Activated CD4-positive, alpha-beta T cell treated with anti-CD3 and anti-CD28 coated beads, Interleukin-2, Interleukin-4, amounts not matched to agents 100 ng/mL and 50 ng/mL, durations not matched to agents 16 hours and 8 hours (primary cell): ENCODE measurements at regions not wholly inside any gene's neighbourhood (a gene's known extent, or its start where the extent isn't known, plus 50 kb on each side); places are given as distances from the start of the nearest gene placed in this dataset.
A peak's percentile ranks its signal among the peaks of the same experiment; 100 is the strongest.

ENCODE experiments used
- DNase-seq: peaks from one replicate; pipeline ENCODE4 v3.0.0-alpha.2; 2020; ENCODE audit warnings: low spot score

DNA sequence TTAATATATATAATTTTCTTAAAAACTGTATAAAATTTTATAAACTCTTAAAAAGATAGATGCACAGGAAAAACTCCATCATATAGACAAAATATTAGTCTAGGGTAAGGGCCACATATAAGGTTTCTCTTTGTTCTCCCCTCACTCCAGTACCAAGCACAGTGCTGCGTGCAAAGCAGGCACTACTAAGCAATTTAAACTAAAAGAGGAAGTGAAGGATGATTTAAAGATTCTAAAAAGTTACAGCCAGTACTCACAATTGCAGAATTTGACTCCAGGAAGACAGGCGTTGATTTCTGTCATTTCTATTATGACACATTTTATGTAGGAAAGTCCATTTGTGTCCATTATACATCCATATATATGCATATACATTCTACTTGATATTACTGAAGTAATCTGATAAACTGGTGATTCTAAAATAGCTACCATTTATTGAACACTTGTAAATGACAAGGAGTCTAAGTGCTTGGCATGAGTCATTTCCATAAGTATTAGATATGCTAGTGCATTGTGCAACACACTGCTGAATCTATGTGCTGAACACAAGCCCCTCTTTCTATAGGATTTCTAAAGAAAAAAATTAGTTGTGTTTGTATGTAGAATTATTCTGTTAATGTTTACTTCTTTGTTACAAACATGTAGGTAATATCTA lies 785.5 kb upstream of the ARRDC4 start:
- no peak for DNase-seq

GRCh38 chr15:97177151-97177577 lies 783.3 kb upstream of the ARRDC4 start:
- no peak for DNase-seq

DNA sequence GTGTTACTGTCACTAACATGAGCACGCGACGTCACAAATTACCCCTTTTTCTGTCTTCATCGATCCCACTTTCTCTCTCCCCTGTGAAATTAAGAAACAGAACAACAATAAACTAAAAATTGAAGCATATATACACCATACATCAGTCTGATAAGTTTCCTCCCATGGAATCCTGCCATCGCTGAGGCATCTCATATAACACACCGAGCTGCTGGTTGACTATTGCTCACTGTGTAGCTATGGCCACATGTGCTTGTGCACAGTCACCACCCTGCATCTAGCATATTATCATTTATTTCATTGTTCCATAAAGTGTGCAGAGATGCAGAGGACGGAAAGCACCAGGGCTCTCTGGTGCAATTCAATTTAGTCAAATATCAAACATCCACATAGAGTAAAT lies 777.9 kb upstream of the ARRDC4 start:
- no peak for DNase-seq

- no peak for DNase-seq
Measured at GRCh38 chr15:97189162-97189780, 771.2 kb upstream of the ARRDC4 start.

GRCh38 chr15:97194750-97195149 lies 765.8 kb upstream of the ARRDC4 start:
- no peak for DNase-seq

DNA sequence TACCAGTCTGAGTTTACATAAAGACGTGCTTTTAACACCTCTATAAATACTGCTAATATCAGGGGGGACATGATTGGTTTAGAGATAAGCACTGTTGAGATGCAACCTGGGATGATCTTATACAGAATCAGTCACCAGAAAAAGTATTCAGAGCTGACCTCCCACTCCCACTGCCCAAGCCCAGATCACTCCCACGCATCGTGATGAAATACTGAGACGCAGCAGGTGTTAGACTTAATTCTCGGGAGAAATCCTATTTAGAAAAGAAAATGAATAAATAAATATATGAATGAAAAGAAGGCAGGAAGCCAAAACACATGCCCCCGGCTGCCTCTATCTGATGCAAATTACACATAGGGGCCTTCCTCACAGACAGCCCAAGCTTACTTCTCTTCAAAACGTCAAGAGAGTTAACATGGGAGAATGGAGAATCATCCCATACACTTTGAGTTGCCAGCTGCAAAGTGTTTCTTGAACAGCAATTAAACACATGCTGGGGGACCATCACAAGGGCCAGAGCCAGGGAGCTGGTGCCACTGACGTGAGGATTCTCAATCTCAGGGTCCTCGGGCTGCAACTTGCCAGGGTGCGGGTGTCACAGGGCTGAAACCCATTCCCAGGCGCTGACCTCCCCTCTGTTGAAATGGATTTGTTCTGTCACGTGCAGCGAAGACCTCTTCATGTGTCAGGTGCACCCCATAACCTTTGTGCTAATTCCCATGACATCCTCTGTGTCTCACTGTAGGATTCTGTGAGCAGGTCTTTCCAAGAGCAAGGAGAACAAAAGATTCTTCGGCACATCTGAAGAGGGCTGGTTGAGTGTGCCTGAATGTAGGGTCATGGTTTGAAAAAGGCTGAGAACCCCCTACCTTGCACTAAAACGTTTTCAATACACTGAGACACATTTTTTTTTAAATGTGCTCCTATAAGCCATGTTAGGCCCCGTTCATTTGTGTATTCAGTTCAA lies 764.2 kb upstream of the ARRDC4 start:
- no peak for DNase-seq

GRCh38 chr15:97199393-97200051 lies 761.0 kb upstream of the ARRDC4 start:
- no peak for DNase-seq

DNA sequence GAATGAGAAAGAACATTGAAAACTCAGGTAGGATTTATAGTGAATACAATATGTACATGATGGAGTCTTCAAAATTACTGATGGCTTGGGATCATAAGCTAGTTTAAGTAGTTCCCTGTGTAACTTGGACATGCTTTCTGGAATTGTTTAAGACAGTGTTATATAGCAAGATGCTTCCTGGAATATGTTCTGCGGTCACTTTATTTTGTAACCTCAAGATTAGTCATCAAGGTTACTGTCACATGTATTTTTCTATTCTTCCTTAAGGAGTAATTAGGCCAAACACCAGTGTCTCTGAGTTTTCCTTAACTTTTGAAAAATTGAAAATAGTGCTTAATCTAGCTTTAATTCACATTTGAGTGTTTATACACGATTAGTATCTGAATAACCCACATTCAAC lies 760.3 kb upstream of the ARRDC4 start:
- no peak for DNase-seq

- no peak for DNase-seq
Measured at GRCh38 chr15:97210277-97210676, 750.2 kb upstream of the ARRDC4 start.

- no peak for DNase-seq
Measured at GRCh38 chr15:97215629-97216028, 744.9 kb upstream of the ARRDC4 start.

- no peak for DNase-seq
Measured at GRCh38 chr15:97224191-97224641, 736.3 kb upstream of the ARRDC4 start.

DNA sequence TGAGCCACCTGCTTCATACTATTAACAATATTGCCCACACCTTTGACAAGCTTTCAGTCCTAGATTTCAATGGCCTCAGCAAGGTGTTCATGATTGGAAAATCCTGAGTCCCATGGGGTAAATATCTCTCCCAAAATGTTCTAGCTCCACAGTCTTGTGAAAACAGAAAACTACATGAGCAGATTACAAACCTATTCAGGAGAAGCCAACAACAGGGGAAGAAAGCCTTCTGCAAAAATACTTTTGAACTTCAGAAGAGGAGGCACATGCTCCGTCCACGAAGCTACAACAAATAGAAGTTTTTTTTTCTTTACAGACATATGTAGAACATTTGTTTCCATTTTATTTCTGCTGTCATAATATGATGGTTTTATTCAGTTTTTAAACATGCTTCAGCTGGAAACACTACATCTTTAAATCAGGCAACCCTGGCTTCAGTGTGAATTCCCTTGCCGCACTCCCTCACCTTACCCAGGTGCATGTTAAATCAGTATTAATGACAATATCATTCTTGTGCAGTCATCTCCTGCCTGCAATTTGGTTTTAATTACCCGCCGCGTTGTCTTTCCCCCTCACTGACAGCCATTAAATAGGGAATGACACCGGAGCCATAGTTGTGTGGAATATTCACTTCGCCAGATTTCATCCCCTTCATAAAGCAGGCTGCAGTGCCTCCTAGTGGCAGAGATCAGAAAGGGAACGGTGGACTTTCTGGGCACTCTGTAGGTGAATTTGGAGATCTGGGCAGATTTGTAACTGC lies 725.5 kb upstream of the ARRDC4 start:
- peak; percentile 16 for DNase-seq

DNA sequence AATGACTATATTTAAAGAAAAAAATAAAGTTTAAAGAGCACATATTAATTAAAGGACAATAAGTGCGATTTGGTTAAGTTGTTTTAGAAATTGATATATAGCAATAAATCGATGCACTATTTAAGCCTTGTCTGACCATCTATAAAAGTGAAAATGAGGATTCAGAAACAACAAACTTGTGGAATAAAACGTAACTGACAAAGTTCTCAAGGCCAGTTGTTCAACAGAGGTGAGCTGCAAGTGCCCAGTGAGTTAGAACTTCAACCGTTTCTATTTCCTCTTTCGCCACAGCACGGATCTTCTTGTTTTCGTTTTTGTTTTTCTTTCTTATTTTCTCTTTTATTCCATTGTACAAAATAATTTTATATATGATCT lies 724.9 kb upstream of the ARRDC4 start:
- DNase-seq = no peak

GRCh38 chr15:97236140-97236539 lies 724.4 kb upstream of the ARRDC4 start:
- DNase-seq = no peak

DNA sequence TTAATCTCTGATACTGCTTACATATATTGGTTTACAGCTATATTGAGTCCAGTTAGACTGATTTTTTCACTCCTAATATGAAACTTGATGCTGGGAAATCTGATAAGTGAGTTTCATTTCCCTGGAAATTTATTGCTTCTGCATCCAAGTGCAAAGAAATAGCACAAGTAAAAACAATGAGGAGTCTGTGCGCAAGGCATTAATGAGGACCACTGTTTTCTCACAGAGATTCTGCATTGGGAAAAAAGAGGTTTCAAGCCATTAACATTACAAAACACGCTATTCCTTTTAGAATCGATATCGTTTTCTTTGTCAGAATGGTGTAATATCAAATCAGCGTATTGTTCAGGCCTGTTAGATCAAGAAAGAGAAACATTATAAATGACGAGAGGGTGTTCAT lies 723.3 kb upstream of the ARRDC4 start:
- no peak for DNase-seq

DNA sequence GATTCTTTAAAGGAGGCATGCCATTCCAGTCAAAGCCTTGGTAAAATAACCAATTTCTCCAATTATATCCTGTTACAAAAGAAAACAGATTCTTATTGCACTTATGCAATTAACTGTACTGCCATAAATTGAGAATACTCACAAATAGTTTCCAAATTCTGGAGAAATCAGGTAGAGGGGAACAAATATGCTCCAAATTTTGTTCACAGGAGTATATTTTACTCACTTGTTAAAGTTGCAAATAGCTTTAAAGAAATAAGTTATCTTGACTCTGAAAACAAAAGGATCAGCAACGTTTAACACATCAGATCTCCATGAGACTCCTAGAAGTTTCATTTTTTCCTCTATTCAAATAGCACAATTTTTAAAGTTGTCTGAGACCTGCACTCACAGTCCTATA lies 712.1 kb upstream of the ARRDC4 start:
- no peak for DNase-seq

GRCh38 chr15:97259943-97260342 lies 700.6 kb upstream of the ARRDC4 start:
- DNase-seq = no peak

- DNase-seq = no peak
Measured at GRCh38 chr15:97301166-97301565, 659.3 kb upstream of the ARRDC4 start.

DNA sequence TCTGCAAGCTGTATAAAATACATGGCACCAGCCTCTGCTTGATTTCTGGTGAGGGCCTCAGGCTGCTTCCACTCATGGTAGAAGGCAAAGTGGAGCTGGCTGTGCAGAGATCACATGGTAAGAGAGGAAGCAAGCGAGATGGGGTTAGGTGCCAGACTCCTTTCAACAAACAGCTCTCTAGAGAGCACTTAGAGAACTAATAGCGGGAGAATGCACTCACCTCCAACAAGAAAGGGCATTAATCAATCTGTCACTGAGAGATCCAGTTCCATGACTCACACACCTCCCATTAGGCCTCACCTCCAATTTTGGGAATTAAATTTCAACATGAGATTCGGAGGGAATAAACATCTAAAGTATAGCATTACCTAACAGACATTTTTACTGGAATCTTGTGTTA lies 644.1 kb upstream of the ARRDC4 start:
- no peak for DNase-seq

DNA sequence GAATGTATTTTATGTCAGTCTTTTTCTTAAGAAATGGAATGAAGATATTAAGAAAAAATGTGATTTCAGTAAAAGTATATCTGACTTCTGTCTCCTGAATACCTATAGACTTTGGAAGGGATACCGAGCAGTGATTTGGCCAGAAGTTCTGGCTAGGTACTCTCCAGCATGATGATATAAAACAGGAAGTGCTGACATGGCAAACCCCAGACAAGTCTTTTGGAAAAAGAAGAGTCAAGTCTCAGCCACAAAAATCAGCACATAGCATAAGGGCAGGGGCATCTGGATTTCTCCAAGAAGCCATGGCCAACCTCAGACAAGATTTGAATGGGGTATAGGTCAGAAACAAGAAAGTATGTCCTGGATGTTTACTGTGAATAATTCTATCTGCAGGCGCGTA lies 643.3 kb upstream of the ARRDC4 start:
- DNase-seq = no peak

DNA sequence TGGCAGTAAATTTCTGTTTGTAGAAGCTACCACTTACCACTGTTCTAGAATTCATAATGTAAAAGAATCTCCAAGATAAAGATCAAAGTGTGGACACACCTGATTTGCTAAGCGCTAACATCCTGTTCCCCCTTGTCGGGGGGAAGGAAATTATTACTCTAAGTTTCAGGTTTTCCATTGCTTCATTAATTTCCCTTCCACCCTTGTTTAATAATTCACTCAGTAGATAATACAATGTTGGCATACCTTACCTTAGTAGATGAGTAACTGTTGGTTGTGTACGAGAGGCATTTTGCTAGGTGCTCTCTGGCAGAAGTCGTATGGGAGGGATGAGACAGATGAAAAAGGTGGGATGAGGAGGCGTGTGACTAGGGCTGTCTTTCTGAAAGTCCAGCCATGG lies 641.2 kb upstream of the ARRDC4 start:
- no peak for DNase-seq

DNA sequence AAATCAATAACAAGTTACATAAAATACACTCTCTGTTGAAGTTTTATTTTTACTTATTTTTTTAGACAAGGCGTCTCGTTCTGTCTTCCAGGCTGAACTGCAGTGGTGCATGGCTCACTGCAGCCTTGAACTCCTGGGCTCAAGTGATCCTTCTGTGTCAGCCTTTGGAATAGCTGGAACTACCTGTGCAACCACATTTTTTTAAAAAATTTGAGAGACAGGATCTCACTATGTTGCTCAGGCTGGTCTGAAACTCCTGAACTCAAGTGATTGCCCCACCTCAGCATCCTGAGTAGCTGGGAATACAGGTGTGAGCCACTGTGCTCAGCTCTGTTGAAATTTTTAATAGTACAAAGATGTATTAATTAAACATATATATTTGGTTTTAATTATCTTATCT lies 614.3 kb upstream of the ARRDC4 start:
- no peak for DNase-seq
